Caco-2 (cell line): ENCODE measurements at regions not wholly inside any gene's neighbourhood (a gene's known extent, or its start where the extent isn't known, plus 50 kb on each side); places are given as distances from the start of the nearest gene placed in this dataset.

ENCODE experiments used
- BruUV-seq: library from RNA; stranded (reverse); fragments of 400-500 nt; replicated peaks from 2 replicates; lab custom pipeline; 2021; lab: Mats Ljungman, UMichigan
- CTCF ChIA-PET: fragments of 300-600 bp; sonication (Branson Sonifier 250); formaldehyde crosslinking; loops from one replicate; lab custom pipeline; 2022; ENCODE audit warnings: antibody characterized with exemption; lab: Charles Lee
- POLR2A ChIA-PET: fragments of 300-600 bp; sonication (Branson Sonifier 250); formaldehyde crosslinking; loops from one replicate; lab custom pipeline; 2022; ENCODE audit warnings: antibody characterized with exemption; lab: Charles Lee
- DNase-seq, 2 experiments: peaks; one replicate each; pipeline versions ENCODE4 v3.0.0 to v3.0.0-alpha.2; 2020 to 2022
- H3K27me3 ChIP-seq: replicated peaks from 2 replicates; pipeline ENCODE4 v1.6.0; 2011; ENCODE audit warnings: low read length; ENCODE audit not compliant: control insufficient read depth, insufficient read depth
- H3K36me3 ChIP-seq: 2 replicates; pipeline ENCODE4 v1.5.1; 2011; ENCODE audit warnings: low read length; ENCODE audit not compliant: control insufficient read depth, insufficient read depth
- H3K4me1 ChIP-seq: fragments of 250-450 bp; sonication (Bioruptor Pico); 2 replicates; pipeline ENCODE4 v1.5.1; 2020; ENCODE audit warnings: mild to moderate bottlenecking
- H3K4me3 ChIP-seq: 2 replicates; pipeline ENCODE4 v1.5.1; 2011; ENCODE audit warnings: low read depth, mild to moderate bottlenecking, control low read depth, low read length
- H3K9me3 ChIP-seq: fragments of 250-450 bp; sonication (Bioruptor Pico); 2 replicates; pipeline ENCODE4 v1.5.1; 2020; ENCODE audit warnings: mild to moderate bottlenecking, moderate library complexity
- H3K27ac Mint-ChIP-seq: one replicate; pipeline ENCODE4 v1.8.0; 2022; ENCODE audit warnings: mixed read lengths; ENCODE audit not compliant: unreplicated experiment
- H3K27me3 Mint-ChIP-seq: one replicate; pipeline ENCODE4 v1.8.0; 2022; ENCODE audit warnings: mixed read lengths; ENCODE audit not compliant: insufficient read depth, unreplicated experiment
- H3K36me3 Mint-ChIP-seq: one replicate; pipeline ENCODE4 v1.8.0; 2022; ENCODE audit warnings: mild to moderate bottlenecking, mixed read lengths; ENCODE audit not compliant: insufficient read depth, unreplicated experiment
- H3K4me1 Mint-ChIP-seq: one replicate; pipeline ENCODE4 v1.8.0; 2022; ENCODE audit warnings: low read depth, mixed read lengths; ENCODE audit not compliant: unreplicated experiment
- H3K4me3 Mint-ChIP-seq: one replicate; pipeline ENCODE4 v1.8.0; 2022; ENCODE audit warnings: mild to moderate bottlenecking, moderate library complexity, mixed read lengths; ENCODE audit not compliant: unreplicated experiment
- H3K9me3 Mint-ChIP-seq: one replicate; pipeline ENCODE4 v1.8.0; 2022; ENCODE audit warnings: mixed read lengths; ENCODE audit not compliant: unreplicated experiment
- intact Hi-C: fragments of 100-400 bp; cut with micrococcal nuclease; formaldehyde crosslinking; loops from one replicate; pipeline ENCODE4 v1.10.0; 2022; ENCODE audit not compliant: unreplicated experiment
- TF ChIP-seq, protein P1 (sequence below), 2 experiments: fragments of 200-600 bp in 1 of 2; IDR thresholded peaks; 1 replicate in 1 of 2; 2 replicates in 1 of 2; pipeline versions ENCODE4 v1.5.1 to v1.8.0; 2011 to 2022; ENCODE audit warnings: antibody characterized with exemption in 1 of 2, control low read depth in 1 of 2, inconsistent platforms in 1 of 2, low read depth in 1 of 2, low read length in 1 of 2, mild to moderate bottlenecking in 1 of 2, moderate library complexity in 1 of 2; ENCODE audit not compliant: insufficient read depth in 1 of 2, severe bottlenecking in 1 of 2, unreplicated experiment in 1 of 2

DNA sequence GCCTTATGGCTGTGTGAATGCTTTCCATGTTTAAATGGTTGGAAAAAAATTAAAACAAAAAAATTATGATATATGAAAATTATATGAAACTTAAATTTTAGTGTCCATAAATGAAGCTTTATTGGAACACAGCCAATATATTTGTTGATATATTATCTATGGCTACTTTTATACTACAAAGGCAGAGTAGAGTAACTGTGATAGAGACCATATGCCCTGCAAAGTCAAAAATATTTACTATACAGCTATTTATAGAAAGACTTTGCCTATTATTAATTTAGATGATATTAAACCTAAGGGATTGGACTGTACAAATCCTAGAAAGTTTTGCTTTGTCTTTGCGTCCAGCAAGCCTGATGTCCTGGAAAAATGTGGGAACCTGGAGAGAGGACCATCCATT lies 518.3 kb upstream of the JAG1 start:
- H3K27me3 Mint-ChIP-seq, result no peaks in the 10 kb centered on the region
- DNase-seq, result no peak
- no peaks in the 10 kb centered on the region for H3K36me3 Mint-ChIP-seq
- no peaks in the 10 kb centered on the region; the same call in 1 of the 2 replicates for H3K9me3 ChIP-seq
- H3K27me3 ChIP-seq, result no peaks in the 10 kb centered on the region
- H3K9me3 Mint-ChIP-seq, result peaks cover 6% of the 10 kb centered on the region
- no peak overlapping the region for H3K4me3 ChIP-seq
- ChIA-PET CTCF (no interaction called here), POLR2A (no interaction called here)
- no peak overlapping the region for H3K27ac Mint-ChIP-seq
- TF ChIP-seq, protein P1, sequence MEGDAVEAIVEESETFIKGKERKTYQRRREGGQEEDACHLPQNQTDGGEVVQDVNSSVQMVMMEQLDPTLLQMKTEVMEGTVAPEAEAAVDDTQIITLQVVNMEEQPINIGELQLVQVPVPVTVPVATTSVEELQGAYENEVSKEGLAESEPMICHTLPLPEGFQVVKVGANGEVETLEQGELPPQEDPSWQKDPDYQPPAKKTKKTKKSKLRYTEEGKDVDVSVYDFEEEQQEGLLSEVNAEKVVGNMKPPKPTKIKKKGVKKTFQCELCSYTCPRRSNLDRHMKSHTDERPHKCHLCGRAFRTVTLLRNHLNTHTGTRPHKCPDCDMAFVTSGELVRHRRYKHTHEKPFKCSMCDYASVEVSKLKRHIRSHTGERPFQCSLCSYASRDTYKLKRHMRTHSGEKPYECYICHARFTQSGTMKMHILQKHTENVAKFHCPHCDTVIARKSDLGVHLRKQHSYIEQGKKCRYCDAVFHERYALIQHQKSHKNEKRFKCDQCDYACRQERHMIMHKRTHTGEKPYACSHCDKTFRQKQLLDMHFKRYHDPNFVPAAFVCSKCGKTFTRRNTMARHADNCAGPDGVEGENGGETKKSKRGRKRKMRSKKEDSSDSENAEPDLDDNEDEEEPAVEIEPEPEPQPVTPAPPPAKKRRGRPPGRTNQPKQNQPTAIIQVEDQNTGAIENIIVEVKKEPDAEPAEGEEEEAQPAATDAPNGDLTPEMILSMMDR (IDR thresholded peaks at IDR 0.05; ENCODE audit: insufficient read depth in 1 of 2, low read depth in 1 of 2, low read length in 1 of 2, severe bottlenecking in 1 of 2, unreplicated experiment in 1 of 2), result no peak
- H3K4me1 Mint-ChIP-seq, result no peaks in the 10 kb centered on the region
- intact Hi-C loops, result no loop called here
- H3K4me3 Mint-ChIP-seq, result no peak overlapping the region
- H3K36me3 ChIP-seq, result no peaks in the 10 kb centered on the region
- H3K4me1 ChIP-seq, result no peaks in the 10 kb centered on the region
- no TSS peak for BruUV-seq

DNA sequence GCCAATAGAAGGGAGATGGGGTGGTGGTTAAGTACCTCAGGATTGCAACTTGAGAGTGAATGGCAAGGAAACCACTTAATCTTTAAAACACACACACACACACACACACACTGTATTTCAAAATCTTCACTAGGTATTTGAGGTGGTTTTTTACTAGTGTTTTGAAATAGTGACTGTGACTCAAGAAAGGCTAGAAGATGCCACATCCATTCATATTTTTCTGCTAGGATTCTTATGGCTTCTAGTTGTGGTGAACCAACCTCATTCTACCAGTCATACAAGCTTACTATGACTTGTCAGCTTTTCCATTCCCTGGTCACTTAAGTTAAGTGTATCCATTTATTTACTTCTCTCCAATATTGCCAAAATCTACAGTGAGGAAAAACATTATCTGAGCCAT lies 519.4 kb upstream of the JAG1 start:
- DNase-seq, result no peak
- no peaks in the 10 kb centered on the region; the same call in 1 of the 2 replicates for H3K9me3 ChIP-seq
- ChIA-PET POLR2A (no interaction called here), CTCF (no interaction called here)
- Mint-ChIP-seq H3K36me3 (no peaks in the 10 kb centered on the region), H3K27ac (no peak overlapping the region), H3K4me1 (no peaks in the 10 kb centered on the region), H3K4me3 (no peak overlapping the region), H3K9me3 (no peaks in the 10 kb centered on the region), H3K27me3 (no peaks in the 10 kb centered on the region)
- intact Hi-C loops, result no loop called here
- H3K4me1 ChIP-seq, result no peaks in the 10 kb centered on the region
- no peak overlapping the region for H3K4me3 ChIP-seq
- no TSS peak for BruUV-seq
- TF ChIP-seq, protein P1 (IDR thresholded peaks at IDR 0.05; ENCODE audit: insufficient read depth in 1 of 2, low read depth in 1 of 2, low read length in 1 of 2, severe bottlenecking in 1 of 2, unreplicated experiment in 1 of 2), result no peak
- H3K27me3 ChIP-seq, result no peaks in the 10 kb centered on the region
- no peaks in the 10 kb centered on the region for H3K36me3 ChIP-seq

GRCh38 chr20:11195169-11195568 lies 521.4 kb upstream of the JAG1 start:
- H3K36me3 Mint-ChIP-seq, result no peaks in the 10 kb centered on the region
- H3K4me1 Mint-ChIP-seq, result peaks cover 6% of the 10 kb centered on the region
- TF ChIP-seq, protein P1 (IDR thresholded peaks at IDR 0.05; ENCODE audit: insufficient read depth in 1 of 2, low read depth in 1 of 2, low read length in 1 of 2, severe bottlenecking in 1 of 2, unreplicated experiment in 1 of 2), result no peak
- Histone ChIP-seq H3K4me1 (peaks cover 5% of the 10 kb centered on the region; the same call in 1 of the 2 replicates), H3K4me3 (no peak overlapping the region), H3K36me3 (no peaks in the 10 kb centered on the region), H3K9me3 (no peaks in the 10 kb centered on the region; the same call in 1 of the 2 replicates), H3K27me3 (no peaks in the 10 kb centered on the region)
- DNase-seq, result no peak
- ChIA-PET POLR2A (no interaction called here), CTCF (interaction anchor here (1.3 kb wide), 1 partner anchor 10 kb away, joined by 3 read pairs; no protein-coding TSS in a partner anchor)
- intact Hi-C loops, result no loop called here
- no peak overlapping the region for H3K27ac Mint-ChIP-seq
- no peaks in the 10 kb centered on the region for H3K27me3 Mint-ChIP-seq
- H3K9me3 Mint-ChIP-seq, result no peaks in the 10 kb centered on the region
- no peak overlapping the region for H3K4me3 Mint-ChIP-seq
- BruUV-seq, result no TSS peak
